GM19043 (cell line): ENCODE measurements at regions not wholly inside any gene's neighbourhood (a gene's known extent, or its start where the extent isn't known, plus 50 kb on each side); places are given as distances from the start of the nearest gene placed in this dataset.

Source experiments
- ATAC-seq: cut with Tn5 transposase; IDR thresholded peaks from one replicate; pipeline ENCODE4 v1.9.1; 2021; ENCODE audit warnings: low read depth; ENCODE audit not compliant: unreplicated experiment

DNA sequence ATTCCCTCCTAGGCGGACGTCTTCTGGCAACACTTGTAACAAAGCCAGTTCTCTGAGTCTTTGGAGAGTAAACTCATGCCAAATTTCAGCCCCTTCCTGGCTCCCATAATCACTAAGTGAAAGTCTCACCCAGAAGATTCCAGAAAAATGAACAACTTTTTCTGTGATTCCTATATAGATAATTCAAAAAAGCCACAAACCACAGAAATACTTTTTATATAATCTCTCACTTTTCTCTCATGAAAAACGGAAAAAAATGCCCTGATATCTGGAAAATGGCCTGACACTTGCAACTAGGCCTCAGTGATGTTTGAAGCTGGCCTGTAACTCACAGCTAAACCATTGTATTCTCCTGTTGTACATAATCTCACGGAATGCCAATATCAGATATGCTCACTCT lies 296.2 kb downstream of the HTR7 start:
- ATAC-seq, result no peak

DNA sequence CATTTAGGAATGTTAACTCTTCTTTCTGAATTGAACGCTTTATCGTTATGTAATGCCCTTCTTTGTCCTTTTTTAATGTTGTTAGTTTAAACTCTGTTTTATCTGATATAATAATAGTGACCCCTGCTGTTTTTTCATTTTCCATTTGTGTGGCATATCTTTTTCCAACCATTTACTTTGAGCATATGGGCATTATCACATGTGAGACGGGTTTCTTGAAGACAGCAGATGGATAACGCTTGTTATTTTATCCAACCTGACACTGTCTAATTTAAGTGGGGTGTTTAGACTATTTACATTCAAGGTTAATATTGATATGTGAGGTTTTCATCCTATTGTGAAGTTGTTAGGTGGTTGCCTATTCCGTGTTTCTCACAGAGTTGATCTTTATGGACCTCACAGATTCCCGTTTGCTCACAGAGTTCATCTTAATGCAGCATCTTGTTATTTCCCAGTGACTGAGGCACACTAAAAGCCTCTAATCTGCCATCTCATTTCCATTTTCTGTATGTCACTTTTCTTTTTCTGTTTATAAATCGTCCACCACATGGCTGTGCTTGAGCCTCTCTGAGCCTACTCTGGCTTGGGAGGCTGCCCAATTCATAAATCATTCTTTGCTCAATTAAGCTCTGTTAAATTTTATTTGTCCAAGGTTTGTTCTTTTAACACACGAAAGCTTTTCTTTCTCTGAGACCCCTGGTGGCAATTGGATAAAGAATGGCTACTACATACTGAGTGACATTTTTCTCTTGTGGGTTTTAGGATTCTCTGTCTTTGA lies 286.2 kb downstream of the HTR7 start:
- ATAC-seq, result no peak

DNA sequence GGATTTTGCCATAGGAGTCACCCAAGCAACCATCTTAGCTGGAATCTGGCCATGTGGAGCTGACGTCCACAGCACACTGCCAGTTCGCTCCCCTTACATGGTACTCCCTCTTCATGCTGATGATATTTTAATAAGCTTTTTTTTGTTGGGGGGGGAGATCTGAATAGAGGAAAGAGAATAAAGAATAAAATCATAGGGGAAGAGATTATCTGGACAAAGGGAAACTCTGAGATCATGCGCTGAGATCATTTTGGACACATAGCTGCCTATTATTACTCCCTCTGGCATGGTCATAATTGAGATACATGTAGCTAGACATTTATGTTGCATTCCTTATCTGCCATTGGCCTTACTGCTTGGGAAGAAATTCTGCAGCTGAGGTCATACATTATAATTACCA lies 282.7 kb downstream of the HTR7 start:
- ATAC-seq, result no peak

DNA sequence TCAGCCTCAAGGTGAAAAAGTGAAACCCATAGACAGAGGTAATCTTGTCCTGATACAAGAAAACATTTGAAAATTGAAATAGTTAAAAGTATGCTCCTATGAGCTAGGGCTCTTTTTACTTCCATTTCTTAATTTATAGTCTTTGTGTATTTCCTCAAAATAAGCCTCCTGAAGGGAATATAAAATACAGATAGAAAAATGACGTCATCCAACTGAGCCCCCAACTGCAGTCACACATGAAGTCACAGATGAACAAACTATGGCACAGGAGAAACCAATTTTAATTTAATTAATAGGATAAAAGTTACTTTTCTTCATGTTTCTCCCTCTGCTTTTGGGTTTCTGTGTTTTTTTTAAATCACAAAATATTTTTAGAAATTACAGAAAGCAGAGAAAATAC lies 280.3 kb downstream of the HTR7 start:
- ATAC-seq, result no peak

DNA sequence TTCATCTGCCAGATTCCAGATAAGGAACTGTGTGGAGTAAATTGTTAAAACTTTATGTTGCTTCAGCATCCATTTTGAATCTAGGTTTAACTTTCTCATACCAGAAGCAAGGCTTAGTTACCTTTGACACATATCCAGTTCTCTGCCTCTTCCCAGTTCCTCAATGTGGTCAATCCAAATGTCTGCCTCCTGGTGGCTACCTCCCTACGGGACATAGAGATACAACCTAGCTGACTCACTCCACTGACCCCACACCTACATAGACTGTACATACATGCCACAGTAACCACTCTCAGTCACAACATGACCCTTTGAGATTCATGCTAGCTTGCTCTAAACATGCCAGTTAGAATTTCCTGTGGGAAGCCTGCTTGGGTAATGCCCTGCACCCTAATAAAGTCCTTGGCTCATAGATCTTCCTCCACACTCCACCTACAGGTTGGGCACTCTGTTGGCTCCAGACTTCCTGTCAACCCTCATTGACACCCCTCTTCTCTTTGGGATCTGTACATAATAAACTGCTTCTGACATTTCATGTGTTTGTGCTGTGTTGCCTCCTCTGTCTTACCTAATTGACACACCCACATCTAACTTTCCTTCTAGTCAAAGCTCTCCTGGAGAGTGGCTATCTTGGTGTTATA lies 278.1 kb downstream of the HTR7 start:
- ATAC-seq, result no peak

DNA sequence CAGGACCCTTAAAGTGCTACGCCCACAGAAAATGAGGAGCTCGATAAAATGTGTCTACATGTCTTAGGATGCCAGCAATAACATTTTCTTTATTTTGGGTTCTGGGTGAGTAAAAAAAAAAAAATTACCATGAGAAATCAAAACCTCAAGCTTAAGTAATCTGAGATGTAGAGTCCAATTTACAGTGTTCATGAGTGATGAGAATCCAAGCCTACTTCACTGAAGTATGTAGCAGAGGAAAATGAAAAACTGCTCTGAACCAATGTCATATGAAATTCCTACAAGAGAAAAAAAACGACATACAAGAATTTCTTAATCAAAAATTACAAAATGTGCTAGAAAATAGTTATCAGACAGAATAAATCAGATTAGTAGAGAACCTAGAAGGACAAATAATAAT lies 274.4 kb downstream of the HTR7 start:
- ATAC-seq, result no peak

DNA sequence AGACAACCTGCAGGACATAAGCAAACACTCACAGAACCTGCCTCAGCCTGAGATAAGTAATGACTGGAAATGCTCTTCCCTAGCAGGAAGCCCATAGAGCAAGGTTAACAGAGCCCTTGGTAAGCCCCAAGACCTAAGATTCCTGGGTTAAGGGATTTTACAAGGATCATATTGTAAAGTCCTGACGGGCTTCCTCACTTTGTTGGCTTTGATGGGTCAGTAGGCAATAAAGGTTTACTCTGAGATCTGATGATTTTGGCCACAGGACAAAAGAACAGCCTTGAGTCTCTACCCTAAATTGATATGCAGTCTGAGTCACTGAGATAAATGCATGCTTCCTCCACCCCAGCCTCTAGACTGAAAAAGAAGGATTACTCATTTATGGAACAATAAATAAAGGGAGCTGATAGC lies 270.8 kb downstream of the HTR7 start:
- no peak for ATAC-seq

DNA sequence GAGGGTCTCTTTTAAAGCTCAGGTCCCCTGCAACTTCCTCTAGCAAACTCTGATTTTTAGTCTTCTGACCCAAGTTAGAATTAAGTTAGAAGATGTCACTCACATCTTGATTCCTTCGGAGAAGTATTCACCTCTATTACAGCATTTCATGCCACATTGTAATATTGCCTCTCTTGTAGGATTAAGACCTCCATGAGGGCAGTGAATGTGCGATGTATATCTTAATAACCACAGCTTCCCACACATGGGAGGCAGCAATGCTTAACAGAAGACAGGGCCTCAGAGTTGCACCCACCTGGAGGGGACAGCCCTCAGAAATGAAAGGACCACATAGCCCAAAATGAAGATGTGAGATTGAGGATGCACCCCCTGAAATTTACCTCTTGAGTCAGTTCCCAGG lies 270.3 kb downstream of the HTR7 start:
- no peak for ATAC-seq

DNA sequence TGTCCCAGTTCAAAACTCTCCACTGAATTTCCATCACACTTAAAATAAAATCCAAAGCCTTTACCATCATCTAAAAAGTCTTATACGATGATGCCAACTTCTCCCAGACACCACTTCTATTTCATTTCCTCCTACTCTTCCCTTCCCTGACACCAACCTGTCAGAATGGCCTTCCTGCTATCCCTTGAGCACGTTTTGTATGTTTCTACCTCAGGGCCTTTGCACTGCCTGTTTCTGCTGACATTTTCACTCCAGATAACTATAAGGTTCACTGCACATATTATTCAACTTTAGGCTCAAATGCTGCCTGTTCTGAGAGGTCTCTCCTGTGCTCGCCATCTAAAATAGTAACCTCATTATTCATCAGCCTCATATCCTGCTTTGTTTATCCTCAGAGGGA lies 269.6 kb downstream of the HTR7 start:
- no peak for ATAC-seq

DNA sequence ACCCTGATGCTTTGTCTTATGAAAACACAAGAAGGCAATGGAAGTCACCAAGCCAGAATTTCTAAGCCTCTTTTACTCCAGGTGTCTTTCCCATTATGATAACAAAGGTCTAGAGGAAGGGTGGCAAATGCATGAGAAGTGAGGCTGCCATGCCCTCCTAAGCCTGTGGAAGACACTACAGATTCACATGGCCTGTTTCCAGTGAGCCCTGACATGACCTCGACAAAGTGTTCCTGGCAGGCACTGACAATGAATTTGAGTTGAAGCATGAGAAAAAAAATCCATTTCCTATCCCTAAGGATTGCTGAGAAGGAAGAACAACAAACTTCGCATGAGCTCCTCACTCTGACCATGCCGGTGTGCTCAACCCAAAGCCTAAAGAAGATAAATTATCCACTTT lies 268.0 kb downstream of the HTR7 start:
- no peak for ATAC-seq

DNA sequence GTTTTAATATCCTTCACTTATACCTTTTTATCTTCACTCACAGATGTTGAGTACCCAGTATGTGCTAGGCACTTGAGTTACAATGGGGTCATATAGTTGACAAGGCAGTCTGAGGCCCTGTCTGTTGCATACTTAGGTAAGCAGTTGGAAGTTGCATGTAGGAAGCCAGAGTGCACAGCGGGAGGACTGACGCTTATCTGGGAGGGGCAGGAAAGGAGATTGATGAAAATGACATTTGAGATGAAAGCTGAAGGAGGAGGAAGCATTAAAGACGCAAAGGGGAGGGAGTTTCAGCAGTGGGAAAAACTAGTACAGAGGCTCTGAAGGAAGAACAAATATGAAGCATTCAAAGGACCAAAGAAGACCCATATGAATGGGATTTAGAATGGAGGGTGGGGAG lies 266.2 kb downstream of the HTR7 start:
- ATAC-seq, result no peak

DNA sequence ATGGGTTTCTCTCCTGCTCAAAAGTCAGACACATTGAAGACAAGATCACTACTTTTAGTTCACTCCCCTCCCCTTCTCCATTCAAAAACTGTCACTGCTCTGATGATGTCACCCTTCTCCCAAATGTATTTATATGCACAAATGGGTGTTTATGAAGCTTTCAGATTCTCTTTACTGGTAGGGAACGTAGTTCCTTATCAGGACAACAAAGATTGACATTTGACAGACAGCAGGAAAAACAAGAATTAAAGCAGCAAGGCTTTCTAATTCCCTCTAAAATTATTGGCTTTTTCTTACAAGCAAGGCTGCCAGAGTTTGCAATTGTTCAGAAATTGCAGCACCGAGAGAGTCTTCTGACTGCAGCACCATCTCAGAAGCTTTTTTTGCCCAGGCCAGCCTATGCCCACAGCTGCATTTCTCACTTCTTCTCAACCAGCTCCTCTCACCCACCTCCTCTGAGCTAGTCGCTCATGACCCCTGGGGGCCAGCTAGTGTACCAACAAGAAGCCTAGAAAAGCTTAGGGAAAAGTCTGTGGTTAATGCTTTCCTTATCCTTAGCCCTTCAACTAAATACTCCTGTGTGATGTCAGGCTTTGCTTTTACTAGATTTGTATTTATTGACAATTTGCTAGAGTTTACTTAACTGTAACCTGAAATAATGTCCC lies 265.1 kb downstream of the HTR7 start:
- no peak for ATAC-seq

DNA sequence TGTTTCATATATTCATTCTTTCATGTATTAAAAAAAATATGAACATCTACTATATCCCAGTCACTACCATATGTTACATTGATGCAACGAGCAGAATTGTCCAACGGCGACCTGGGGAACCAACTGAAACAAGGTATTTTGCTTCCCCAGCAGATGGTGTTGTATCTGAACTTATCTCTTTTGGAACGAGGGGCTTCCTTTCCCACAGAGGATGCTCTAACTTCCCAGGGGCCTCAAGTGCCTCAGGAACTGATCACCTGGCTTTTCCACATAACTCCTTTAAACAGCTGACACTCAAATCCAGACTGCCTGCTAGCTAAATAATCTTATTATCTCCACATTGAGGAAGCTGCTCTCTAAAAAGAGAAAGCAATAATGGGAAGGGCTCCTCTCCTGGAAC lies 259.3 kb downstream of the HTR7 start:
- no peak for ATAC-seq

DNA sequence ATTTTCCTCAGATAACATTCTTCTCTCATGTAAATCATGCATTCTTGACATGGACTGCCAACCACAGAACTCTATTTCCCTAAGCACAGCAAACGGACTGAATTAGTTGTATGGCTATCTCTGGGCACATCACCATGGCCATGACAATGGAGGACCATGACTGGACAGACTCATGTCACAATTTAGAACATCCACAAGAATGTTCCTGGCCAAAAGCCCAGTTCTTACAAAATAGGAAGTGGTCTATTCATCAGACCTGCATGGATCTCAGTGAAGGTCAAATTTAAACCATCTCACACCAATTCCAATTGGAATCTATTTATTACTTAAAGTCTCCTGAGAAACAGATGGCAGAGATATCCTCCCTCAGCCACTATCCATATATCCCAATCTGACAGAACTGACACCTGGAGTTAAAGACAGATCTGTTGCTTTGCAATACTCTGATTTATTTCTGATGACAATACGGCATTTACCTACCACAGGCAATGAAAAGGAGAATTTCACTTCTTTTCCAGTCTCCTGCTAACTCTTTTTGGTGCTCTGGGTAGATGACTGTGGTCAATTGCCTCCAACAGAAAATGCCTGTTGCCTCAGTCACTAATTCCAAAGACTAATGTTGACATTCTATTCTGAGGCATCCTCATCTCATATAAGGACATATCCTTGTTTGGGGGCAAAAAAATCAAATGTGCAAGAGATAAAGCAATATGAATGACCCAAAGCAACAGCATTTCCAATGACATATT lies 254.8 kb downstream of the HTR7 start:
- no peak for ATAC-seq

DNA sequence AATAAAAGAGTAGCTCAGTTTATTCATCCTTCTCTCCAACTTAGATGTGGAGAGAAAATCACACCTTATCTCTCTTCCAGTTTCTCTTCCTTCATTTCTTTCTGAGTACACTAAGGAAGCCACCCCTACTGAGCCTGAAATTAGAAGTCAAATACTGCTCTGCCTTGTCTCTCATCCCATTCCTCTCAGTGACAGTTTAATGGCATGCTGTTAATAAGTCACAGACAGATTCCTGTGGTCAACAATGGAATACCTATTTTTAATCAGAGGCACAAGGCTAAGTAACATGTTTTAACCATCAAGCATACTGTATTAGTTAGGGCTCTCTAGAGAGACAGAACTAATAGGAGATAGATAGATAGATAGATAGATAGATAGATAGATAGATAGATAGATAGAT lies 253.2 kb downstream of the HTR7 start:
- ATAC-seq, result no peak

DNA sequence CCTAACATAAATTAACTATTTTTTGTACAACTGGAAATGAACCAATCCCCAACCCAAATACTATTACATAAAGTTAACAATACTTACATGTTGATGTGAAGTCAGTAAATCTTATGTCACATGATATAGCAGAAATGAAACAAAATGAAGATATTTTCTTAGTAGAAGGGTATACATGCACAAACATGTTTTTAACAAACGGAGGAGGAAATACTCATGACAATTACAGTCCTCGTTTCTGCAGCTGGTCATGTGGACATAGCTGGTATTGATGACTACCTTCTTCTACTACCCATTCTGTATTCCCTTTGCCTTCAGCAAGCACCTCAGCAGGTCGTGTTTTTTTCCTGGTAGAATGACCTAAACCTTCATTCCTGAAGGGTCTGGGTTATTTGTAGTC lies 252.3 kb downstream of the HTR7 start:
- ATAC-seq, result no peak

DNA sequence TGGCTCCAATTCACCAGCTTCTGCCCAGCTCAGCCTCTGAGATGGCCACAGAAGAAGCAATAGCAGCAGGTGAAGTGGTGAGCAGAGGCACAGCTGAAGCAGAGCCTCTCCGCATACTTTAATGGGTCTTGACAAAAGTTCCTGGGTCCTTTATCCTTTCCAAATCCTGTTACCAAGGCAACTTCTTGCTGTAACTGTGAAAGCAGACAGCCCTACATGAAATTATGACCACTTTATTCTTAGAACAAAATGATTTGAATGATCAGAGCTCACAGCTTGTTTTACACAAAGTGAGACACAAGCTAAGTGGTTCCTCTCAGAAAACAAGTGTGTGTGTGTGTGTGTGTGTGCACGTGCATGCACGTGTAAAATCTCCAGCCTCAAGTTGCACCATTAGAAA lies 245.6 kb downstream of the HTR7 start:
- ATAC-seq, result no peak

DNA sequence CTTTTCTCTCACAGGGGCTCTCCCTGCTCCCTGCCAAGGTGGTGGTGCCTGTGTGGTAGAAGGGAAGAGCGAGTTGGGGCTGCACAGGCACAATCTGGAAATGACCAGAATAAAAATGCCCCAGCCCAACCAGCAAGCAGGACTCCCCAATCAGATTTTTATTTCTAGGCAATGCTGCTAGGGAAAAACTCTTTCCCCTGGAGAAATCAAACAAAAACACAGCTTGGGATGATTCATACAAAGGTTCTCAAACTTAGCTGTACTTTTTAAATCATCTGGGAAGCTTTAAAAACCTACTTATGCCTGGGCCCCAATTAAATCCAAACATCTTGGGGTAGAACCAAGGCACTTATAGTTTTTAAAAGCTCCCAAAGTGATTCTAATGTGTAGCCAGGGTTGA lies 243.2 kb downstream of the HTR7 start:
- ATAC-seq, result no peak

DNA sequence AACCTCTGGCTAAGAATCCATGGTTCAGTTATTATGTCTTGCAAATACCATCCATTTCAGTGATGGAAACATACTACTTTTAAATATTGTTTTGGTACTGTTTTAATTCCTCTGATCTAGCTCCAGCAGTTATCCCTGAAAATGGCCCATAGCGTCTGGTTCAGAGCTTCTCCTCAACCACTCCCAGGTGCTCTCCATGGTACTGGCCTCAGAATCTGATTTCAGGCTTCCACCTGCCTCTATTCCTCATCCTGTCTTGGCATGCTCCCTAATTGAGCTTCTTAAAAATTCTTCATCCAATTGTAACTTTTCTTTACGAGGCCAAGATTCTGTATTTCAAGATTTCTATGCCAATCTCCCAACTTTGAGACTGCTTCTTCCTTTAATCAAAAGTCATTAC lies 236.3 kb downstream of the HTR7 start:
- no peak for ATAC-seq

DNA sequence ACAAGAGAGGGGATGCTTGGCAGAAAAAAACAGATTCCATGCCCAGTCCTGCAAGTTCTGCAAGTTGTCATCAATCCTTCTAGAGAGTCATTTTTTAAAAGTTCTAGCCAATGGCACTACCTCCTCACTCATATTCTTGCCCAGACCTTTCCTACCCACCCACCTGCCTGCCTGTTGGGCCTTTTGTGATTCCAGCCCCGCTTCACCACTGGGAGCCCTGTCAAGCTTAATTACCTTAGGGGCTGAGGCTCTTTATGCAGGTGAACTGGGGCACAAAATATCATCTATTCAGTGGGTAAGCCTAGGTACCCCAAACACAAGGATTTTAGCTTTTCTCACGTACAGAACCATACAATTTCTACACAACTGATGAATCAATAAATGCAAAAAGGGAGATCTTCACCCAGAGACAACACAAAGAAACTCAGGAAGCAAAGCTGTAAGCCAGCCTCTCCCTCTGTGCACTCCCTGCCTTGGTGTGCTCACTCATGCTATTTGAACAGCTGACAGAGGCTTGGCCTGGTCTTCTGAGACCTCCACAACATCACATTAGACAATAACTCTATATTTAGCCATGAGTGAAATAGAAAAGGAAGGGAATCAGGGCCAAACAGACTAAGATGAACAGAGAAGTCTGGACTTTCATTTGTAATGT lies 222.6 kb downstream of the HTR7 start:
- ATAC-seq, result no peak

DNA sequence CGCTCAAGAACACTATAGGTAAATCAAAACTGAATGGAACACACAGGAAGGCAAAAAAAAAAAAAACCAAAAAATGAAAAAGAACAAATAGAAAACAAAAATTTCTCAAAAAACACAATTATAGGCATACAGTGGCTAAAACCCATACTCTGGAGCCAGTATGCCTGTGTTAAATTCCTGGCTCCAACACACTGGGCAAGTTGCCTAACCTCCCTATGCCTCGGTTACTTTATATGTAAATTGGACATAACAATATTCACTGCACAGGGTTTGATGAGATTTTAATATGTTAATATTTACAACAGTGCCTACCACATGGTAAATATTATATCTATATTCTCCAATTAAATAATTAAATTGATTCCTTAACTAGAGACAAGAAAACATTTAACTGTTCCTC lies 217.1 kb downstream of the HTR7 start:
- no peak for ATAC-seq
